ENCODE measurements at regions not wholly inside any gene's neighbourhood (a gene's known extent, or its start where the extent isn't known, plus 50 kb on each side); places are given as distances from the start of the nearest gene placed in this dataset.

DNA sequence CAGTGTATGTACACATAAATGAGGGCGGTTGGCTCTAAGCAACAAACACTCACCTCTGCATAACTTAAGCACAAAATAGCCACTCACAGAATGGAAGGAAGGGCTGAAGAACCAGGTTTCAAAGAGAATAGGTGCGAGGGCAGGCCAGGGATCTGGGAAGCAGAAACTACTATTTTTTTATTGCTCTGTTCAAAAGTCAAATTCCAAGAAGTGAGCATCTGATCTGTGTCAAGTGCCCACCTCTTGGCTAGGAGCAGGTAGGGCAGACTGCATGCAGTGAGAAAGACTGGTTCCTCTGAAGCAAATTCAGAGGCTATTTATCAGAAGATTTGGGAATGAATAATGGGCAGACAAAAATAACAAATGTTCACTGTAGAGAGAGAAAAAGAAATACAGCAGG lies 336.4 kb upstream of the CTNNB1 start:
- H3K27me3 ChIP-seq (ENCODE audit: control insufficient read depth, extremely low read depth, insufficient read depth, low read length): no peaks in the 10 kb centered on the region
- no peak overlapping the region for H2AFZ ChIP-seq (ENCODE audit: control insufficient read depth, low read length)
- no peaks in the 10 kb centered on the region for H3K9me3 ChIP-seq (ENCODE audit: control insufficient read depth, low read depth, low read length)
- no peak overlapping the region for H3K4me3 ChIP-seq (ENCODE audit: control insufficient read depth in 2 of 3, extremely low read depth in 1 of 3, insufficient read depth in 2 of 3, low read depth in 1 of 3, low read length in 3 of 3)
- H4K20me1 ChIP-seq (ENCODE audit: control insufficient read depth, extremely low read depth, insufficient read depth, low read length): no peaks in the 10 kb centered on the region
- H3K79me2 ChIP-seq (ENCODE audit: control insufficient read depth, insufficient read depth, low read length): no peaks in the 10 kb centered on the region
- FAIRE-seq (no peak), DNase-seq (ENCODE audit: low read depth, low spot score) (no peak)
- TF ChIP-seq, protein P1, sequence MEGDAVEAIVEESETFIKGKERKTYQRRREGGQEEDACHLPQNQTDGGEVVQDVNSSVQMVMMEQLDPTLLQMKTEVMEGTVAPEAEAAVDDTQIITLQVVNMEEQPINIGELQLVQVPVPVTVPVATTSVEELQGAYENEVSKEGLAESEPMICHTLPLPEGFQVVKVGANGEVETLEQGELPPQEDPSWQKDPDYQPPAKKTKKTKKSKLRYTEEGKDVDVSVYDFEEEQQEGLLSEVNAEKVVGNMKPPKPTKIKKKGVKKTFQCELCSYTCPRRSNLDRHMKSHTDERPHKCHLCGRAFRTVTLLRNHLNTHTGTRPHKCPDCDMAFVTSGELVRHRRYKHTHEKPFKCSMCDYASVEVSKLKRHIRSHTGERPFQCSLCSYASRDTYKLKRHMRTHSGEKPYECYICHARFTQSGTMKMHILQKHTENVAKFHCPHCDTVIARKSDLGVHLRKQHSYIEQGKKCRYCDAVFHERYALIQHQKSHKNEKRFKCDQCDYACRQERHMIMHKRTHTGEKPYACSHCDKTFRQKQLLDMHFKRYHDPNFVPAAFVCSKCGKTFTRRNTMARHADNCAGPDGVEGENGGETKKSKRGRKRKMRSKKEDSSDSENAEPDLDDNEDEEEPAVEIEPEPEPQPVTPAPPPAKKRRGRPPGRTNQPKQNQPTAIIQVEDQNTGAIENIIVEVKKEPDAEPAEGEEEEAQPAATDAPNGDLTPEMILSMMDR (optimal IDR thresholded peaks at IDR 0.05 in 1 of 3, IDR thresholded peaks at IDR 0.05 in 1 of 3, conservative IDR thresholded peaks at IDR 0.05 in 1 of 3; ENCODE audit: extremely low read depth in 1 of 3, insufficient read depth in 2 of 3, low read length in 3 of 3): no peak
- no peak for TF ChIP-seq EZH2 (IDR thresholded peaks at IDR 0.05; ENCODE audit: low read length)
- dilution Hi-C loops (cut with MboI; ENCODE audit: extremely low pct_ligation_motif_present, low sequenced_read_pairs): no loop called here
- H3K36me3 ChIP-seq (ENCODE audit: control insufficient read depth in 2 of 2, extremely low read depth in 1 of 2, insufficient read depth in 2 of 2, low read length in 2 of 2): no peaks in the 10 kb centered on the region
- no peak overlapping the region for H3K27ac ChIP-seq (ENCODE audit: control insufficient read depth, insufficient read depth, low read length)
- H3K4me1 ChIP-seq (ENCODE audit: control insufficient read depth, extremely low read depth, insufficient read depth, low read length): peaks cover 8% of the 10 kb centered on the region
- H3K4me2 ChIP-seq (ENCODE audit: control insufficient read depth, extremely low read depth, insufficient read depth, low read depth, low read length): no peak overlapping the region
- no peaks in the 10 kb centered on the region for H3K9me1 ChIP-seq (ENCODE audit: control insufficient read depth, extremely low read depth, insufficient read depth, low read length)
- H3K9ac ChIP-seq (ENCODE audit: control insufficient read depth, extremely low read depth, insufficient read depth, low read length): no peak overlapping the region

DNA sequence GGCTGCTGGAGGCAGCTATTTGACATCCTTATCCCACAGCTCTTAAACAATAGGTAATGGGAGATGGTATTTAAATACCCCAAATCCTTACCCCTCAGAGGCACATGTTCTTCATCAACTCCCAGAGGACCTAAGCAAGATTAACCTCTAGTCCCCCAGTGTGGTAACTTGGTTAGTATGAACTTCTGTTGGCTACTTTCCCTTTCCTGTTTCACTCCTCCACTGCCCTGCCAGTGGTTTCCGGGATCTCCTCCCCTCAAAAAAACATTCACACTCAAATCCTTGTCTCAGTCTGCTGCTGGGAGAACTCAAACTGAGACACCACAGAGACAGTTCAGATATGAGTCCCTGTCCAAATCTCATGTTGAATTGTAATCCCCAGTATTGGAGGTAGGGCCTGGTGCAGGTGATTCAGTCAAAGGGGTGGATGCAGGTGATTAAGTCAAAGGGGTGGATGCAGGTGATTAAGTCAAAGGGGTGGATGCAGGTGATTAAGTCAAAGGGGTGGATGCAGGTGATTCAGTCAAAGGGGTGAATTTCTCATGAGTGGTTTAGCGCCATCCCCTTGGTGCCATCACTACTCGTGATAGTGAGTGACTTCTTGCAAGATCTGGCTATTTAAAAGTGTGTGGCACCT lies 335.0 kb upstream of the CTNNB1 start:
- Histone ChIP-seq H3K27me3 (ENCODE audit: control insufficient read depth, extremely low read depth, insufficient read depth, low read length) (no peaks in the 10 kb centered on the region), H3K4me1 (ENCODE audit: control insufficient read depth, extremely low read depth, insufficient read depth, low read length) (no peaks in the 10 kb centered on the region), H4K20me1 (ENCODE audit: control insufficient read depth, extremely low read depth, insufficient read depth, low read length) (no peaks in the 10 kb centered on the region), H3K27ac (ENCODE audit: control insufficient read depth, insufficient read depth, low read length) (no peak overlapping the region), H3K9ac (ENCODE audit: control insufficient read depth, extremely low read depth, insufficient read depth, low read length) (no peak overlapping the region), H3K9me3 (ENCODE audit: control insufficient read depth, low read depth, low read length) (no peaks in the 10 kb centered on the region), H3K4me2 (ENCODE audit: control insufficient read depth, extremely low read depth, insufficient read depth, low read depth, low read length) (no peak overlapping the region), H3K36me3 (ENCODE audit: control insufficient read depth in 2 of 2, extremely low read depth in 1 of 2, insufficient read depth in 2 of 2, low read length in 2 of 2) (no peaks in the 10 kb centered on the region), H2AFZ (ENCODE audit: control insufficient read depth, low read length) (no peak overlapping the region), H3K9me1 (ENCODE audit: control insufficient read depth, extremely low read depth, insufficient read depth, low read length) (no peaks in the 10 kb centered on the region), H3K79me2 (ENCODE audit: control insufficient read depth, insufficient read depth, low read length) (no peaks in the 10 kb centered on the region), H3K4me3 (ENCODE audit: control insufficient read depth in 2 of 3, extremely low read depth in 1 of 3, insufficient read depth in 2 of 3, low read depth in 1 of 3, low read length in 3 of 3) (no peak overlapping the region)
- dilution Hi-C loops (cut with MboI; ENCODE audit: extremely low pct_ligation_motif_present, low sequenced_read_pairs): no loop called here
- FAIRE-seq (no peak), DNase-seq (ENCODE audit: low read depth, low spot score) (no peak)
- no peak for TF ChIP-seq EZH2 (IDR thresholded peaks at IDR 0.05; ENCODE audit: low read length)
- TF ChIP-seq, protein P1 (optimal IDR thresholded peaks at IDR 0.05 in 1 of 3, IDR thresholded peaks at IDR 0.05 in 1 of 3, conservative IDR thresholded peaks at IDR 0.05 in 1 of 3; ENCODE audit: extremely low read depth in 1 of 3, insufficient read depth in 2 of 3, low read length in 3 of 3): no peak

Data from keratinocyte (primary cell).